GM12878 (cell line): ENCODE measurements at regions not wholly inside any gene's neighbourhood (a gene's known extent, or its start where the extent isn't known, plus 50 kb on each side); places are given as distances from the start of the nearest gene placed in this dataset.

Source experiments
- ATAC-seq: fragments of 200-7000 bp; cut with Tn5 transposase; 3 replicates; pipeline ENCODE4 v1.9.1; 2020; ENCODE audit warnings: mild to moderate bottlenecking, moderate library complexity
- BruUV-seq: library from RNA; stranded (reverse); fragments of 400-500 nt; replicated peaks from 2 replicates; lab custom pipeline; 2021; lab: Mats Ljungman, UMichigan
- CTCF ChIA-PET: fragments of 300-600 bp; sonication (Branson Sonifier 250); formaldehyde crosslinking; extraction: SDS; loops from one replicate; lab custom pipeline; 2021; ENCODE audit warnings: inconsistent platforms; lab: Yijun Ruan, JAX
- POLR2A ChIA-PET: fragments of 350-600 bp; formaldehyde crosslinking; extraction: SDS; loops from one replicate; lab custom pipeline; 2021; ENCODE audit warnings: inconsistent platforms; lab: Charles Lee
- RAD21 ChIA-PET: fragments of 300-600 bp; sonication (Branson Sonifier 250); formaldehyde crosslinking; loops from one replicate; lab custom pipeline; 2023; ENCODE audit warnings: antibody characterized with exemption; ENCODE audit not compliant: unreplicated experiment; lab: Charles Lee
- SMC1A ChIA-PET: fragments of 300-600 bp; sonication (Branson Sonifier 250); formaldehyde crosslinking; loops from one replicate; lab custom pipeline; 2023; ENCODE audit not compliant: unreplicated experiment, uncharacterized antibody; lab: Charles Lee
- DNase-seq: peaks from one replicate; pipeline ENCODE4 v3.0.0-alpha.2; 2011; ENCODE audit warnings: low read depth, low spot score
- FAIRE-seq: peaks from 3 replicates; lab custom pipeline; 2011; peaks lifted over from hg19 to GRCh38; lab: Jason Lieb, UNC
- H2AFZ ChIP-seq: 2 replicates; pipeline ENCODE4 v1.6.0; 2011; ENCODE audit warnings: low read depth, low read length, control low read depth; ENCODE audit not compliant: control insufficient read depth
- H3K27ac ChIP-seq: 2 replicates; pipeline ENCODE4 v1.5.1; 2011; ENCODE audit warnings: control low read depth; ENCODE audit not compliant: control insufficient read depth, insufficient read depth
- H3K27me3 ChIP-seq, 2 experiments: replicated peaks in 1 of 2; 2 replicates each; pipeline versions ENCODE4 v1.6.0 to v1.6.1; 2011; ENCODE audit warnings: low read length in 1 of 2; ENCODE audit not compliant: control insufficient read depth in 2 of 2, insufficient read depth in 2 of 2
- H3K36me3 ChIP-seq, 2 experiments: 2 replicates each; pipeline ENCODE4 v1.5.1; 2011; ENCODE audit warnings: low read length in 1 of 2; ENCODE audit not compliant: control insufficient read depth in 2 of 2, insufficient read depth in 2 of 2
- H3K4me1 ChIP-seq: 2 replicates; pipeline ENCODE4 v1.6.1; 2011; ENCODE audit warnings: mild to moderate bottlenecking, low read length, moderate library complexity, mixed read lengths; ENCODE audit not compliant: control insufficient read depth, insufficient read depth
- H3K4me2 ChIP-seq: 2 replicates; pipeline ENCODE4 v1.6.0; 2011; ENCODE audit warnings: control low read depth; ENCODE audit not compliant: control insufficient read depth, insufficient read depth
- H3K4me3 ChIP-seq: fragments of 200-600 bp; sonication (generic); 2 replicates; pipeline ENCODE4 v1.5.1; 2016
- H3K79me2 ChIP-seq: 2 replicates; pipeline ENCODE4 v1.6.0; 2011; ENCODE audit warnings: low read length; ENCODE audit not compliant: control insufficient read depth, insufficient read depth
- H3K9ac ChIP-seq: 2 replicates; pipeline ENCODE4 v1.8.0; 2011; ENCODE audit warnings: low read length, control low read depth, mixed read lengths; ENCODE audit not compliant: control insufficient read depth, insufficient read depth
- H3K9me3 ChIP-seq: replicated peaks from 3 replicates; pipeline ENCODE4 v1.5.1; 2011; ENCODE audit warnings: mild to moderate bottlenecking, low read length; ENCODE audit not compliant: control insufficient read depth, insufficient read depth
- H4K20me1 ChIP-seq: 2 replicates; pipeline ENCODE4 v1.6.0; 2011; ENCODE audit not compliant: control insufficient read depth, insufficient read depth
- CEBPB ChIP-seq, 2 experiments: fragments of 150-350 bp in 1 of 2; IDR thresholded peaks; 2 replicates each; pipeline ENCODE4 v1.6.1; 2012 to 2014; ENCODE audit warnings: low read depth in 2 of 2, low read length in 2 of 2, borderline replicate concordance in 1 of 2, inconsistent platforms in 1 of 2
- GATAD2B ChIP-seq: fragments of 450-650 bp; conservative IDR thresholded peaks from 2 replicates; pipeline ENCODE4 v1.6.1; 2017; ENCODE audit warnings: low read depth, mild to moderate bottlenecking, moderate library complexity
- IRF4 ChIP-seq: IDR thresholded peaks from 2 replicates; pipeline ENCODE4 v1.6.1; 2011; ENCODE audit warnings: low read depth, low read length
- MYB ChIP-seq: fragments of 150-350 bp; IDR thresholded peaks from 2 replicates; pipeline ENCODE4 v1.6.1; 2014; ENCODE audit warnings: mild to moderate bottlenecking, low read depth, low read length, borderline replicate concordance
- NKRF ChIP-seq: fragments of 450-650 bp; conservative IDR thresholded peaks from 2 replicates; pipeline ENCODE4 v1.6.1; 2017; ENCODE audit warnings: mild to moderate bottlenecking, moderate library complexity
- PRDM15 ChIP-seq: fragments of 450-650 bp; formaldehyde crosslinking; IDR thresholded peaks from 2 replicates; pipeline ENCODE4 v1.4.0; 2020; ENCODE audit warnings: mild to moderate bottlenecking, moderate library complexity
- RAD21 ChIP-seq: IDR thresholded peaks from 2 replicates; pipeline ENCODE4 v1.6.1; 2011; ENCODE audit warnings: mild to moderate bottlenecking, low read depth, low read length, moderate library complexity; ENCODE audit not compliant: insufficient read depth
- SUPT20H ChIP-seq: IDR thresholded peaks from 2 replicates; pipeline ENCODE4 v1.6.1; 2011; ENCODE audit warnings: low read depth, mild to moderate bottlenecking, low read length, moderate library complexity, borderline replicate concordance; ENCODE audit not compliant: control insufficient read depth
- SUZ12 ChIP-seq: fragments of 200-600 bp; sonication (generic); IDR thresholded peaks from one replicate; pipeline ENCODE4 v1.6.1; 2018; ENCODE audit warnings: antibody characterized with exemption, mild to moderate bottlenecking; ENCODE audit not compliant: unreplicated experiment
- TARDBP ChIP-seq: IDR thresholded peaks from 2 replicates; pipeline ENCODE4 v1.6.1; 2016; ENCODE audit warnings: borderline replicate concordance
- TCF7 ChIP-seq: IDR thresholded peaks from 2 replicates; pipeline ENCODE4 v1.6.1; 2014; ENCODE audit warnings: antibody characterized with exemption, borderline replicate concordance
- WGBS: methylation state at CpG from one replicate; pipeline ENCODE4 v1.1.6; 2016; ENCODE audit warnings: low lambda C conversion rate; ENCODE audit not compliant: insufficient replicate concordance, insufficient coverage; ENCODE audit errors: missing lambda C conversion rate; 5-methylcytosine and 5-hydroxymethylcytosine counted together
- in situ Hi-C: fragments of 300-500 bp; cut with MboI; formaldehyde crosslinking; loops from 9 replicates; pipeline ENCODE4 v1.14.3; 2018; ENCODE audit warnings: mixed read lengths
- intact Hi-C: fragments of 100-400 bp; cut with micrococcal nuclease; formaldehyde crosslinking; loops from one replicate; pipeline ENCODE4 v1.14.2; 2022; ENCODE audit not compliant: unreplicated experiment

- in situ Hi-C loops (no loop called here), intact Hi-C loops (no loop called here)
- no peak for TF ChIP-seq SUZ12
- TF ChIP-seq PRDM15 (CRISPR knock-in tag), result no peak
- no peak for TF ChIP-seq TCF7
- TF ChIP-seq NKRF, result no peak
- no peak for TF ChIP-seq RAD21
- TF ChIP-seq MYB, result no peak
- no peak for TF ChIP-seq SUPT20H
- TF ChIP-seq GATAD2B, result no peak
- no peak for TF ChIP-seq IRF4
- TF ChIP-seq CEBPB (IDR thresholded peaks at IDR 0.05; ENCODE audit: borderline replicate concordance in 1 of 2, low read depth in 2 of 2, low read length in 2 of 2), result no peak
- TF ChIP-seq TARDBP, result no peak
- DNase-seq (no peak), FAIRE-seq (no peak), ATAC-seq (no peak)
- SMC1A ChIA-PET, result no interaction called here
- no TSS peak for BruUV-seq
- no peaks in the 10 kb centered on the region for H3K4me1 ChIP-seq
- H2AFZ ChIP-seq, result no peak overlapping the region
- H4K20me1 ChIP-seq, result no peaks in the 10 kb centered on the region
- H3K36me3 ChIP-seq, result no peaks in the 10 kb centered on the region
- no peaks in the 10 kb centered on the region for H3K9me3 ChIP-seq
- H3K4me2 ChIP-seq, result no peak overlapping the region
- POLR2A ChIA-PET, result no interaction called here
- H3K27me3 ChIP-seq, result no peaks in the 10 kb centered on the region; a peak in 1 of 4 replicates
- H3K27ac ChIP-seq, result no peak overlapping the region
- WGBS, result 23% methylated on average over 5 of the region's 5 CpGs
- no peak overlapping the region for H3K9ac ChIP-seq
- CTCF ChIA-PET, result no interaction called here
- no peaks in the 10 kb centered on the region for H3K79me2 ChIP-seq
- no peak overlapping the region for H3K4me3 ChIP-seq
- RAD21 ChIA-PET, result no interaction called here
Observed at GRCh38 chr21:35543746-35544145, 494.6 kb upstream of the RUNX1 start.
